SIG-M5 treated with dmso at 0.1 percent for 504 hours (cell line): ENCODE measurements at regions not wholly inside any gene's neighbourhood (a gene's known extent, or its start where the extent isn't known, plus 50 kb on each side); places are given as distances from the start of the nearest gene placed in this dataset.

ENCODE experiments used
- DNase-seq: peaks from one replicate; lab custom pipeline; 2025; ENCODE audit not compliant: unreplicated experiment; lab: John Stamatoyannopoulos, UW

DNA sequence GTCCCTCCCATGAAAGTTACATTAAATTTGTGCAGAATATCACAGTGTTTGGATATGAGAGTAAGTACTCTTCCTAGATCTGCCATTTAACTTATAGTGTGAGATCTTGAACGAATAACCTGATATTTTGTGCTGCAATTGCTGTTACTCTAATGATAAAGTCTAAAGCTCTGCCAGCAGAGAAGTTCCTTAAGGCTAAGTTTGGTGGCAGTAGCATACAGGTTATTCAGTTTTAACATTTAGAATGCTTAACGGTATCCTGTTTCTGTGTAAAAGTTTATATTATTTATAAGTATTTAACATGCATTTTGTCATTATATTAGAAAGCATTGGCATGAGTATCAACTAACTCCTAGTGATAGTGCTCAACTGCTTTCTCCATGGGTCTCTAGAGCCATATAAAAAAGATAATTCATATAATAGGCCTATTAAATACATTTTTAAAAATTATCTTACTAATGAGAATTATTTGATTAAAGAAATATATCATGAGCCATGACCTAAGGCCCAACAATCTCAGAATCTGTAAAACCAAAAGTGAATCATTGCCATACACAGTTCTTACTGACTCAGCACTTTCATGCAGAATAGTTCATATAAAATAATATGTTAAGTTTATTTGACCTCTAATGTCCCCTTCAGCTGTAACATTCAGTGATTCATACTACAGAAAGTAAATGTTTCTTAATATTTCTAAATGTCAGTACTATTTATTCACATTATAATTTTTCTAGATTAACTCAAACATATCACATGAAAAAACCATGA, 1058.6 kb downstream of the TRHDE start:
- DNase-seq, result no peak

GRCh38 chr12:73341559-73342247, 1069.5 kb downstream of the TRHDE start:
- no peak for DNase-seq

DNA sequence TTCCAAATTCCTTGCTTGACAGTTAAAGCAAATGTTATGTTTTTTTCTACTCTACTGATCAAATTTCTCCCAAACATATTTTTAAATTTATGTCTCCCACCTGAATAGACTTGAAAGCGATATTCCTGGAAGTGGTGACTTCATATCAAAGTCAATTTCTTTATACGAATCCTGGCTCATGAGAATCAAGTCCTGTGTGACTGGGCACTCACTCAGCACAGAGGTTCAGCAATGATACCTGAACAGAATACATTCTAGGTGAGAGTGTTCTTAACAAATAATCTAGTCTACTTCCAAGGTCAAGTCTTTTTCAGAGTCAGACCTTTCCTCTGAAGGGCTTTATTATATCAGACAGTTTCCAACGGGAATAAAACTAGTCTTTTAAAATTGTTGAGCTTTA, 1070.6 kb downstream of the TRHDE start:
- DNase-seq, result no peak

- DNase-seq, result no peak
Observed at GRCh38 chr12:73352826-73353225, 1080.7 kb downstream of the TRHDE start.

DNA sequence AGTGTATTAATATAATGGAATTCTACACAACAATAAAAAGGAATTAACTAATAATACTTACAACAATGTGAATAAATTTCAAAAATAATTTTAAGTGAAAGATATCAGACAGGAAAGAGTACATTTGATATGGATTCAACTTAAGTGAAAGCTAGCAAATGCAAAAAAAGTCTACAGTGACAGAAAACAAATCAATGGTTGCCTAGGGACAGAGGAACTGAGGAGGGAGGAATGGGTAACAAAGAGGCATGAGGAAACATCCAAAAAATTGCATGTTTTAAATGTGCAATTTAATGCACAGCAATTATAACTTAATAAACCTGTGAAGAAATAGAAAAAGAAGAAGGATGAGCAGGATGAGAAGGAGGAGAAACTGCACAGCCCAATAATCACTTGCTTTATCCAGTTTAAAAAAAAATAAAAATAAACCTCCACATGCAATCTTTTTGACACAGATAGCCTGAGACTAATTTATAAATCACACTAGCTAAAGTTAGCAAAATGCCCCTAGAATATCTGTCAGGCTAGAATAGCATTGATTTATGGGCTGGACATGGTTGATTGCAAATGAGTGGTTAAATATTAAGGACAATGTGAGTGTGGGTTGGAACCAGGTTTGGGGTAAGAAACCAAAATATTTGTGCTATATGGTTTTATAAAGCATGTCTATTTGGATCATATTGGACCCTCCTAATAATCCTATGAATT, 1089.1 kb downstream of the TRHDE start:
- no peak for DNase-seq

GRCh38 chr12:73361864-73362230, 1089.7 kb downstream of the TRHDE start:
- DNase-seq, result no peak

GRCh38 chr12:73362666-73363065, 1090.5 kb downstream of the TRHDE start:
- DNase-seq, result no peak

DNA sequence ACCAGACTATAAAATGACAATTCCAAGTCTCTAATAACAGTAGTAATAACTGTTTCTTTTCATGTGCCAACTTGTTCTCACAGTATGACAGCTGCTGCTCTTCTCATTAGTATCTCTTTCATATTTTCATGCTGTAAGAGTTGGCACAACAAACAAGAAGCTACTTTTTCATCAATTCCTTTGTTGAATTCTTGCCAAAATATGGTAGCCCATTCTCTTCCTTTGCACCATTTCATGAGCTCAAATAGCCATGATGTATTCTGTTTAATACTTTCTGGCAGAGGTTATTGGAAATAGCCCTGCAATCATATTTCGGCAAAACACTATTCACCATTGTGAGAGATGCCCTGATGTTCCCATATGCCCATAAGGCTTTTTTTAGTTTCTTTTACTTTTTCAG, 1100.7 kb downstream of the TRHDE start:
- no peak for DNase-seq

GRCh38 chr12:73374360-73374759, 1102.2 kb downstream of the TRHDE start:
- DNase-seq, result no peak

DNA sequence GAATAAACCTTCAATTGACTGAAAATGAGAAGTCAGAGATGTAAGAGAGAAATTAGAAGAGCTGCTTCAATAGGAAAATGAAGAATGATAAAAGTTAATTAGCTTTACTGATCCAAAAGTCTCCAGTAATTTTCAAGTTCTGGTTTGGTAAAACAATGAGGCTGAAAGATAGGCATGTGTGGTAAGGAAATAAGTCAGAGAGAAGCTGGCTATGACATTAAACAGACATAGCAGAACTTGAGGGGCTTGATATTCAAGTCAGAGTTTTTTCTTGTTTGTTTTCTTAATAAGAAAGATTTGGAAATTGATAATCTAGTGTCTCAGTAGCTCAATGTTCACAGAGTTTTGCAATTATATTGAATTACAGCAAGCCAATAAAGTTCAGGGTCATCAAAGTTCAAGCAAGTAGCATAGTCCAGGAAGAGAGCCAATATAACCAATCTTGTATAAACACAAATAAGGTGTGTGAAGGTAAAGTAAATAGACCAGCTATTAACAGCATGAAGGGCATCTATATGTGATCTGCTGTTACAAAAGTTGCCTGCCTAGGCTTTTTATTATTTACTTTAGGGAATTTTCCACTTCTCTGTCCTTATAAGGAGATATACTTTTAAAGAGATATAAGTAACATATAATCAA, 1111.5 kb downstream of the TRHDE start:
- DNase-seq, result peak; percentile 44

DNA sequence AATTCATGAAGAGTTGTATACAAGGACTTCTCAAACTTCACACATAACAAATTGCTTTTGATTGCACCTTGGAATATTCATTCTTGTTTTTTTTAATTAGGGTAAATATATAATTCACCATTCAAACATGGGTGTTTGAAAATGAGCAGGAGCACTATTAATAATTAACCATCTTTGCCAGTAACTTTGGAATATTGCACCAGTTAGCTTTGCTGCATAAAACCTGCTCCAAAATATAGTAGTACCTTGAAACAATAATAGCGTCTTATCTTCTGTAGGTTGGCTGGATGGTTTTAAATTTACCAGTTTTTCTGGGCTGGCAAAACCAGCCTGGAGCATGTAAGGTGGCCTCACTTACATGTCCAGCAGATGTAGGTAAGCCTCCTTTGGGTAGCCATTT, 1112.4 kb downstream of the TRHDE start:
- DNase-seq, result no peak

DNA sequence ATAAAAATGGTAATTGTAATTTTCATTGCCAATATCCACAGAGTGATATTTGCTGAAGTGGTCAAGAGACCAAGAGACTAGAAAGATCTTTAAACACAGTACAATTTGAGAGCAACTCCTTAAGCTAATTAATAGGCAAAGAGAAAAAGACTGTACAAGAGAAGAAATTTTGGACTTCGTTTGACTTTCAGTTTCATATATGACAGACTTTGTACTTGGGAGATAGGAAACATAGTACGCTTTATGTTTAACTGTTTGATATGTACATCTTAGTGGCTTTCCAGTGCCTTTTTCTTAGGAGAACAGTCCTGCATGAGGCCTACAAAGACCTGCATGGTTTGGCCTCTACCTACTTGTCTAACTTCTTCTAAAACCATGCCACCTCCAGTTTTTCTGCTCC, 1118.1 kb downstream of the TRHDE start:
- DNase-seq, result no peak

GRCh38 chr12:73413051-73413450, 1124.6 kb upstream of the ATXN7L3B start:
- no peak for DNase-seq

- no peak for DNase-seq
Observed at GRCh38 chr12:73413974-73414373, 1123.7 kb upstream of the ATXN7L3B start.

DNA sequence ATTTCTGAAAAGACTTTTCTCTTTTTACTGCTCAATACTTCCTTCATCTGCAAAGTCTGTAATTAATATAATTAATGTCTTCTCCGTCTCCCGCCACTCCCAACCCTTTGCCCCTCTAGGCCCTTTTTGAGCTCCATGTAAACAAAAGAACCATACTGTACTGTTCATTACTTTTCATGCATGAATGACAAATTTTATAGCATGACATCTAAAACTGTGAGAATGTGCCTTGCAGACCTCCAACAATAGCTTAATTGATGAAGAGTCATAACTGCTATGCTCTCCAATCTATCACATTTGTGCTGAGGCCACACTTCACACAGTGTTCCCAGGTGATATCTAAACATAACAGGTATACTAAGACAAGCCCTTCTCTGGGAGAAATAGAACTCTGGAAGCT, 1122.7 kb upstream of the ATXN7L3B start:
- no peak for DNase-seq

- no peak for DNase-seq
Observed at GRCh38 chr12:73418541-73418940, 1119.1 kb upstream of the ATXN7L3B start.

DNA sequence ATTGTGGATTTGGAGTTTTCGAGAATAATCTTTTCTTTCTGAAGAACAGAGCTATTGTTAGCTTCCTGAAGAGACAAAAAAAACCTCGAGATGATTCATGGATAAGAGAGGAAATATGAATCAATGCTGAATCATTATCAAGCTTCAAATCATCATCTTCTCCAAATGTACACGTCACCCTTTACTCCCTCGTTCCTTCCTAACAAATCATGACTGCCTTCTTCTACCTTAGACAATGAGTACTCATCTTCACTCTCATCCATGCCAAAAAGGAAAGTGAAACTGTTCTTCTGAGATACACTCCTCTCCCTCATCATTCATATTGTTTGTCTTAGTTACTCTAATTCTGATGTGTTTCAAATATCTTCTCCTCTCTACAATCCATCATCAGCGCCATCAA, 1115.8 kb upstream of the ATXN7L3B start:
- no peak for DNase-seq

DNA sequence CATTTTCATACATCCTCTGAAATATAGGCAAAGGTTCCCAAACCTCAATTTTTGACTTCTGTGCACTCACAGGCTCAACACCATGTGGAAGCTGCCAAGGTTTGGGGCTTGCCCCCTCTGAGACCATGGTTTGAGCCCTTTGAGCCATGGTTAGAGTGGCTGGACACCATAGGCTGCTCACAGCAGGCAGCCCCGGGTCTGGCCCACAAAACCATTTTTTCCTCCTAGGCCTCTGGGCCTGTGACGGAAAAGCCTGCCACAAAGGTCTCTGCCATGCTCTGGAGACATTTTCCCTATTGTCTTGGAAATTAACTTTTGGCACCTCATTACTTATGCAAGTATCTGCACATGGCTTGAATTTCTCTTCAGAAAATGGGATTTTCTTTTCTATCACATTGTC, 1113.2 kb upstream of the ATXN7L3B start:
- DNase-seq, result no peak

GRCh38 chr12:73445658-73446324, 1091.8 kb upstream of the ATXN7L3B start:
- no peak for DNase-seq

GRCh38 chr12:73452672-73453469, 1084.8 kb upstream of the ATXN7L3B start:
- no peak for DNase-seq
